ENCODE measurements at regions not wholly inside any gene's neighbourhood (a gene's known extent, or its start where the extent isn't known, plus 50 kb on each side); places are given as distances from the start of the nearest gene placed in this dataset.
"Not testable (repeated sequence)": the region's sequence is repeated elsewhere in the genome, so short reads cannot be mapped to it uniquely, and the experiment has no call there.

DNA sequence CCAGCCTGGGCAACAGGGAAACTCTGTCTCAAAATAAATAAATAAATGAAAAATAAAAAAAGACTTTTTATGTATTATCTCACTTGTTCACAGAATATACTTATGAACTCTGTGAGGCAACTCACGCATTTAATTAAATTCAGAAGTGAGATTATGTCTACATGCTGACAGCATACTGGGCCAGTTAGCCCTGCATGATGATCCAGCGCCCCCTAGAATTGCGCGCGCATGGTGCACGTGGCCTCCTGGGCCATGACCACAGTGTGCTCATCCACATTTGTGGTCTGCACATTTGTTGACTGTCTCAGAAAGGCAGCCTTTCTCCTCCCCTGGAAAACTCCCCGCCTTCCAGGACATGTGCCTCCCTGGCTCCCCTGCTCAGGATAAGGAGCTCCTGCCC is 64.8 kb upstream of the METTL9 start (continued):
- TF ChIP-seq, protein P1, sequence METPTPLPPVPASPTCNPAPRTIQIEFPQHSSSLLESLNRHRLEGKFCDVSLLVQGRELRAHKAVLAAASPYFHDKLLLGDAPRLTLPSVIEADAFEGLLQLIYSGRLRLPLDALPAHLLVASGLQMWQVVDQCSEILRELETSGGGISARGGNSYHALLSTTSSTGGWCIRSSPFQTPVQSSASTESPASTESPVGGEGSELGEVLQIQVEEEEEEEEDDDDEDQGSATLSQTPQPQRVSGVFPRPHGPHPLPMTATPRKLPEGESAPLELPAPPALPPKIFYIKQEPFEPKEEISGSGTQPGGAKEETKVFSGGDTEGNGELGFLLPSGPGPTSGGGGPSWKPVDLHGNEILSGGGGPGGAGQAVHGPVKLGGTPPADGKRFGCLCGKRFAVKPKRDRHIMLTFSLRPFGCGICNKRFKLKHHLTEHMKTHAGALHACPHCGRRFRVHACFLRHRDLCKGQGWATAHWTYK (CRISPR knock-in tag; IDR thresholded peaks at IDR 0.05) = peak; percentile 80
- TF ChIP-seq, protein P2, sequence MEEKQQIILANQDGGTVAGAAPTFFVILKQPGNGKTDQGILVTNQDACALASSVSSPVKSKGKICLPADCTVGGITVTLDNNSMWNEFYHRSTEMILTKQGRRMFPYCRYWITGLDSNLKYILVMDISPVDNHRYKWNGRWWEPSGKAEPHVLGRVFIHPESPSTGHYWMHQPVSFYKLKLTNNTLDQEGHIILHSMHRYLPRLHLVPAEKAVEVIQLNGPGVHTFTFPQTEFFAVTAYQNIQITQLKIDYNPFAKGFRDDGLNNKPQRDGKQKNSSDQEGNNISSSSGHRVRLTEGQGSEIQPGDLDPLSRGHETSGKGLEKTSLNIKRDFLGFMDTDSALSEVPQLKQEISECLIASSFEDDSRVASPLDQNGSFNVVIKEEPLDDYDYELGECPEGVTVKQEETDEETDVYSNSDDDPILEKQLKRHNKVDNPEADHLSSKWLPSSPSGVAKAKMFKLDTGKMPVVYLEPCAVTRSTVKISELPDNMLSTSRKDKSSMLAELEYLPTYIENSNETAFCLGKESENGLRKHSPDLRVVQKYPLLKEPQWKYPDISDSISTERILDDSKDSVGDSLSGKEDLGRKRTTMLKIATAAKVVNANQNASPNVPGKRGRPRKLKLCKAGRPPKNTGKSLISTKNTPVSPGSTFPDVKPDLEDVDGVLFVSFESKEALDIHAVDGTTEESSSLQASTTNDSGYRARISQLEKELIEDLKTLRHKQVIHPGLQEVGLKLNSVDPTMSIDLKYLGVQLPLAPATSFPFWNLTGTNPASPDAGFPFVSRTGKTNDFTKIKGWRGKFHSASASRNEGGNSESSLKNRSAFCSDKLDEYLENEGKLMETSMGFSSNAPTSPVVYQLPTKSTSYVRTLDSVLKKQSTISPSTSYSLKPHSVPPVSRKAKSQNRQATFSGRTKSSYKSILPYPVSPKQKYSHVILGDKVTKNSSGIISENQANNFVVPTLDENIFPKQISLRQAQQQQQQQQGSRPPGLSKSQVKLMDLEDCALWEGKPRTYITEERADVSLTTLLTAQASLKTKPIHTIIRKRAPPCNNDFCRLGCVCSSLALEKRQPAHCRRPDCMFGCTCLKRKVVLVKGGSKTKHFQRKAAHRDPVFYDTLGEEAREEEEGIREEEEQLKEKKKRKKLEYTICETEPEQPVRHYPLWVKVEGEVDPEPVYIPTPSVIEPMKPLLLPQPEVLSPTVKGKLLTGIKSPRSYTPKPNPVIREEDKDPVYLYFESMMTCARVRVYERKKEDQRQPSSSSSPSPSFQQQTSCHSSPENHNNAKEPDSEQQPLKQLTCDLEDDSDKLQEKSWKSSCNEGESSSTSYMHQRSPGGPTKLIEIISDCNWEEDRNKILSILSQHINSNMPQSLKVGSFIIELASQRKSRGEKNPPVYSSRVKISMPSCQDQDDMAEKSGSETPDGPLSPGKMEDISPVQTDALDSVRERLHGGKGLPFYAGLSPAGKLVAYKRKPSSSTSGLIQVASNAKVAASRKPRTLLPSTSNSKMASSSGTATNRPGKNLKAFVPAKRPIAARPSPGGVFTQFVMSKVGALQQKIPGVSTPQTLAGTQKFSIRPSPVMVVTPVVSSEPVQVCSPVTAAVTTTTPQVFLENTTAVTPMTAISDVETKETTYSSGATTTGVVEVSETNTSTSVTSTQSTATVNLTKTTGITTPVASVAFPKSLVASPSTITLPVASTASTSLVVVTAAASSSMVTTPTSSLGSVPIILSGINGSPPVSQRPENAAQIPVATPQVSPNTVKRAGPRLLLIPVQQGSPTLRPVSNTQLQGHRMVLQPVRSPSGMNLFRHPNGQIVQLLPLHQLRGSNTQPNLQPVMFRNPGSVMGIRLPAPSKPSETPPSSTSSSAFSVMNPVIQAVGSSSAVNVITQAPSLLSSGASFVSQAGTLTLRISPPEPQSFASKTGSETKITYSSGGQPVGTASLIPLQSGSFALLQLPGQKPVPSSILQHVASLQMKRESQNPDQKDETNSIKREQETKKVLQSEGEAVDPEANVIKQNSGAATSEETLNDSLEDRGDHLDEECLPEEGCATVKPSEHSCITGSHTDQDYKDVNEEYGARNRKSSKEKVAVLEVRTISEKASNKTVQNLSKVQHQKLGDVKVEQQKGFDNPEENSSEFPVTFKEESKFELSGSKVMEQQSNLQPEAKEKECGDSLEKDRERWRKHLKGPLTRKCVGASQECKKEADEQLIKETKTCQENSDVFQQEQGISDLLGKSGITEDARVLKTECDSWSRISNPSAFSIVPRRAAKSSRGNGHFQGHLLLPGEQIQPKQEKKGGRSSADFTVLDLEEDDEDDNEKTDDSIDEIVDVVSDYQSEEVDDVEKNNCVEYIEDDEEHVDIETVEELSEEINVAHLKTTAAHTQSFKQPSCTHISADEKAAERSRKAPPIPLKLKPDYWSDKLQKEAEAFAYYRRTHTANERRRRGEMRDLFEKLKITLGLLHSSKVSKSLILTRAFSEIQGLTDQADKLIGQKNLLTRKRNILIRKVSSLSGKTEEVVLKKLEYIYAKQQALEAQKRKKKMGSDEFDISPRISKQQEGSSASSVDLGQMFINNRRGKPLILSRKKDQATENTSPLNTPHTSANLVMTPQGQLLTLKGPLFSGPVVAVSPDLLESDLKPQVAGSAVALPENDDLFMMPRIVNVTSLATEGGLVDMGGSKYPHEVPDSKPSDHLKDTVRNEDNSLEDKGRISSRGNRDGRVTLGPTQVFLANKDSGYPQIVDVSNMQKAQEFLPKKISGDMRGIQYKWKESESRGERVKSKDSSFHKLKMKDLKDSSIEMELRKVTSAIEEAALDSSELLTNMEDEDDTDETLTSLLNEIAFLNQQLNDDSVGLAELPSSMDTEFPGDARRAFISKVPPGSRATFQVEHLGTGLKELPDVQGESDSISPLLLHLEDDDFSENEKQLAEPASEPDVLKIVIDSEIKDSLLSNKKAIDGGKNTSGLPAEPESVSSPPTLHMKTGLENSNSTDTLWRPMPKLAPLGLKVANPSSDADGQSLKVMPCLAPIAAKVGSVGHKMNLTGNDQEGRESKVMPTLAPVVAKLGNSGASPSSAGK (IDR thresholded peaks at IDR 0.05) = peak; percentile 64
- TF ChIP-seq, protein P3, sequence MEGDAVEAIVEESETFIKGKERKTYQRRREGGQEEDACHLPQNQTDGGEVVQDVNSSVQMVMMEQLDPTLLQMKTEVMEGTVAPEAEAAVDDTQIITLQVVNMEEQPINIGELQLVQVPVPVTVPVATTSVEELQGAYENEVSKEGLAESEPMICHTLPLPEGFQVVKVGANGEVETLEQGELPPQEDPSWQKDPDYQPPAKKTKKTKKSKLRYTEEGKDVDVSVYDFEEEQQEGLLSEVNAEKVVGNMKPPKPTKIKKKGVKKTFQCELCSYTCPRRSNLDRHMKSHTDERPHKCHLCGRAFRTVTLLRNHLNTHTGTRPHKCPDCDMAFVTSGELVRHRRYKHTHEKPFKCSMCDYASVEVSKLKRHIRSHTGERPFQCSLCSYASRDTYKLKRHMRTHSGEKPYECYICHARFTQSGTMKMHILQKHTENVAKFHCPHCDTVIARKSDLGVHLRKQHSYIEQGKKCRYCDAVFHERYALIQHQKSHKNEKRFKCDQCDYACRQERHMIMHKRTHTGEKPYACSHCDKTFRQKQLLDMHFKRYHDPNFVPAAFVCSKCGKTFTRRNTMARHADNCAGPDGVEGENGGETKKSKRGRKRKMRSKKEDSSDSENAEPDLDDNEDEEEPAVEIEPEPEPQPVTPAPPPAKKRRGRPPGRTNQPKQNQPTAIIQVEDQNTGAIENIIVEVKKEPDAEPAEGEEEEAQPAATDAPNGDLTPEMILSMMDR (IDR thresholded peaks at IDR 0.05 in 2 of 3, conservative IDR thresholded peaks at IDR 0.05 in 1 of 3; ENCODE audit: insufficient read depth in 2 of 3, low read depth in 1 of 3, low read length in 3 of 3) = peak; percentile 15 to 36 (median 32); a peak in 3 of 6 replicates

DNA sequence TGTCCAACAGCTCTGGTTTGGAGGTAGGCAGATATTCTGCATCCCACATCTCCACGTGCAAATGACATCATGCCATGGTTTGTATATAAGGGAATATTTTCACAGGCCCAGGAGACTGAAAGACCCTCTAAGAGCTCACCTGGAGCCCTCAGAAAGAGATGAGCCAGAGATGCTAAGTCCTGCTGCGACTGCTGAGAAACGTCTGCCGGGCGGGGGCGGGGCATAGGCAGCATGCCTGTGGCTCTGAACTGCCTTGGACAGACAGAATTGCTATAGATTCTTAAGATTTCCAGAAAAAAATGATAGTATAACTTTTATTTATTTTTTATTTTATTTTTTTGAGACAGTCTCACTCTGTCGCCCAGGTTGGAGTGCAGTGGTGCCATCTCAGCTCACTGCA is 64.2 kb upstream of the METTL9 start:
- WGBS (ENCODE audit: insufficient coverage, low coverage, missing lambda C conversion rate) = 70% methylated on average over 4 of the region's 7 CpGs
- H3K27me3 ChIP-seq (ENCODE audit: control insufficient read depth in 2 of 2, insufficient read depth in 2 of 2, low read length in 2 of 2); H3K4me3 ChIP-seq; H3K9me3 ChIP-seq (replicated peaks; ENCODE audit: control insufficient read depth, insufficient read depth, low read depth, low read length); H3K27ac ChIP-seq (ENCODE audit: extremely low read depth, low read depth, low read length); H3K9ac ChIP-seq (ENCODE audit: insufficient read depth in 1 of 2, low read depth in 2 of 2, low read length in 2 of 2); FAIRE-seq; CTCF ChIA-PET (ENCODE audit: low intra/inter-chr PET ratio); intact Hi-C loops (cut with micrococcal nuclease); H3K36me3 ChIP-seq (ENCODE audit: control insufficient read depth, insufficient read depth, low read length); H4K20me1 ChIP-seq (replicated peaks; ENCODE audit: control insufficient read depth, insufficient read depth, low read length); H2AFZ ChIP-seq (ENCODE audit: low read depth, low read length); H3K79me2 ChIP-seq (ENCODE audit: control insufficient read depth, insufficient read depth, low read length); H3K4me2 ChIP-seq (ENCODE audit: insufficient read depth, low read length); H3K9me1 ChIP-seq (ENCODE audit: control insufficient read depth, insufficient read depth, low read length); DNase-seq (ENCODE audit: extremely low read depth in 1 of 4, low spot score in 3 of 4); POLR2A ChIA-PET; ATAC-seq; in situ Hi-C loops (cut with MboI): not testable (repeated sequence)
- TSS peak; percentile 75 for BruUV-seq (replicated peaks)
- peaks cover 6 to 12% of the 10 kb centered on the region in 2 experiments; a peak in 4 of 5 replicates for H3K4me1 ChIP-seq (replicated peaks in 1 of 2; ENCODE audit: control insufficient read depth in 2 of 2, insufficient read depth in 2 of 2, low read length in 2 of 2)
